Embryonic facial prominence (tissue), 1 donor: ENCODE measurements at regions not wholly inside any gene's neighbourhood (a gene's known extent, or its start where the extent isn't known, plus 50 kb on each side); places are given as distances from the start of the nearest gene placed in this dataset.

Source experiments
- DNase-seq: peaks from one replicate; pipeline ENCODE4 v3.0.0-alpha.2; 2016; ENCODE audit errors: extremely low spot score

- no peak for DNase-seq
These were observed 409.7 kb upstream of the PIK3C3 start for GRCh38 chr18:41545091-41545888.

- no peak for DNase-seq
These were observed 411.2 kb upstream of the PIK3C3 start for GRCh38 chr18:41543815-41544214.

- no peak for DNase-seq
These were observed 414.7 kb upstream of the PIK3C3 start for GRCh38 chr18:41540237-41540871.

- no peak for DNase-seq
These were observed 416.3 kb upstream of the PIK3C3 start for GRCh38 chr18:41538751-41539150.

GRCh38 chr18:41537666-41538065, 417.4 kb upstream of the PIK3C3 start:
- DNase-seq: no peak

- no peak for DNase-seq
These were observed 422.5 kb upstream of the PIK3C3 start for GRCh38 chr18:41532344-41533086.

GRCh38 chr18:41530970-41531369, 424.1 kb upstream of the PIK3C3 start:
- DNase-seq: no peak

GRCh38 chr18:41529093-41529492, 425.9 kb upstream of the PIK3C3 start:
- no peak for DNase-seq

- no peak for DNase-seq
These were observed 429.0 kb upstream of the PIK3C3 start for GRCh38 chr18:41526054-41526453.

GRCh38 chr18:41524674-41525470, 430.2 kb upstream of the PIK3C3 start:
- no peak for DNase-seq

GRCh38 chr18:41517142-41517541, 437.9 kb upstream of the PIK3C3 start:
- DNase-seq: no peak

GRCh38 chr18:41513438-41513837, 441.6 kb upstream of the PIK3C3 start:
- DNase-seq: no peak

- no peak for DNase-seq
These were observed 450.7 kb upstream of the PIK3C3 start for GRCh38 chr18:41504316-41504715.

- DNase-seq: no peak
These were observed 453.2 kb upstream of the PIK3C3 start for GRCh38 chr18:41501848-41502247.

GRCh38 chr18:41499345-41499744, 455.7 kb upstream of the PIK3C3 start:
- no peak for DNase-seq

- no peak for DNase-seq
These were observed 464.2 kb upstream of the PIK3C3 start for GRCh38 chr18:41490861-41491260.

GRCh38 chr18:41486575-41486974, 468.5 kb upstream of the PIK3C3 start:
- DNase-seq: no peak

- no peak for DNase-seq
These were observed 471.0 kb upstream of the PIK3C3 start for GRCh38 chr18:41484069-41484468.

GRCh38 chr18:41482501-41482900, 472.5 kb upstream of the PIK3C3 start:
- DNase-seq: no peak

- DNase-seq: no peak
These were observed 488.4 kb upstream of the PIK3C3 start for GRCh38 chr18:41466436-41467160.

- DNase-seq: no peak
These were observed 489.6 kb upstream of the PIK3C3 start for GRCh38 chr18:41465386-41465785.
